Adipocyte (in vitro differentiated cells): ENCODE measurements at regions not wholly inside any gene's neighbourhood (a gene's known extent, or its start where the extent isn't known, plus 50 kb on each side); places are given as distances from the start of the nearest gene placed in this dataset.
A peak's percentile ranks its signal among the peaks of the same experiment; 100 is the strongest.

ENCODE experiments used
- DNase-seq: peaks from one replicate; pipeline ENCODE4 v3.0.0-alpha.2; 2015; ENCODE audit warnings: low read depth
- H3K27me3 ChIP-seq: replicated peaks from 2 replicates; pipeline ENCODE4 v1.7.0; 2013; ENCODE audit warnings: mild to moderate bottlenecking, low read length, moderate library complexity; ENCODE audit not compliant: control insufficient read depth, insufficient read depth
- H3K36me3 ChIP-seq: 2 replicates; pipeline ENCODE4 v1.7.0; 2013; ENCODE audit warnings: low read length, mild to moderate bottlenecking, moderate library complexity; ENCODE audit not compliant: control insufficient read depth, insufficient read depth, severe bottlenecking
- H3K4me1 ChIP-seq: 2 replicates; pipeline ENCODE4 v1.7.0; 2013; ENCODE audit warnings: mild to moderate bottlenecking, low read length, moderate library complexity; ENCODE audit not compliant: control insufficient read depth, insufficient read depth
- H3K4me3 ChIP-seq: 2 replicates; pipeline ENCODE4 v1.7.0; 2013; ENCODE audit warnings: mild to moderate bottlenecking, low read length, moderate library complexity
- H3K9ac ChIP-seq: 2 replicates; pipeline ENCODE4 v1.7.0; 2013; ENCODE audit warnings: mild to moderate bottlenecking, low read length, moderate library complexity
- H3K9me3 ChIP-seq: 2 replicates; pipeline ENCODE4 v1.7.0; 2013; ENCODE audit warnings: mild to moderate bottlenecking, low read length, moderate library complexity; ENCODE audit not compliant: control insufficient read depth

GRCh38 chr10:124222988-124223710, 129.8 kb upstream of the CHST15 start:
- no peak overlapping the region for H3K9ac ChIP-seq
- H3K9me3 ChIP-seq = no peaks in the 10 kb centered on the region
- peaks cover 24% of the 10 kb centered on the region for H3K27me3 ChIP-seq
- peaks cover 9% of the 10 kb centered on the region for H3K4me1 ChIP-seq
- no peak for DNase-seq
- H3K36me3 ChIP-seq = no peaks in the 10 kb centered on the region
- no peak overlapping the region for H3K4me3 ChIP-seq

GRCh38 chr10:124222318-124222987, 129.1 kb upstream of the CHST15 start:
- no peaks in the 10 kb centered on the region for H3K9me3 ChIP-seq
- DNase-seq = peak; percentile 9
- H3K4me3 ChIP-seq = no peak overlapping the region
- no peaks in the 10 kb centered on the region for H3K36me3 ChIP-seq
- no peak overlapping the region for H3K9ac ChIP-seq
- H3K4me1 ChIP-seq = peaks cover 9% of the 10 kb centered on the region
- peaks cover 28% of the 10 kb centered on the region for H3K27me3 ChIP-seq

DNA sequence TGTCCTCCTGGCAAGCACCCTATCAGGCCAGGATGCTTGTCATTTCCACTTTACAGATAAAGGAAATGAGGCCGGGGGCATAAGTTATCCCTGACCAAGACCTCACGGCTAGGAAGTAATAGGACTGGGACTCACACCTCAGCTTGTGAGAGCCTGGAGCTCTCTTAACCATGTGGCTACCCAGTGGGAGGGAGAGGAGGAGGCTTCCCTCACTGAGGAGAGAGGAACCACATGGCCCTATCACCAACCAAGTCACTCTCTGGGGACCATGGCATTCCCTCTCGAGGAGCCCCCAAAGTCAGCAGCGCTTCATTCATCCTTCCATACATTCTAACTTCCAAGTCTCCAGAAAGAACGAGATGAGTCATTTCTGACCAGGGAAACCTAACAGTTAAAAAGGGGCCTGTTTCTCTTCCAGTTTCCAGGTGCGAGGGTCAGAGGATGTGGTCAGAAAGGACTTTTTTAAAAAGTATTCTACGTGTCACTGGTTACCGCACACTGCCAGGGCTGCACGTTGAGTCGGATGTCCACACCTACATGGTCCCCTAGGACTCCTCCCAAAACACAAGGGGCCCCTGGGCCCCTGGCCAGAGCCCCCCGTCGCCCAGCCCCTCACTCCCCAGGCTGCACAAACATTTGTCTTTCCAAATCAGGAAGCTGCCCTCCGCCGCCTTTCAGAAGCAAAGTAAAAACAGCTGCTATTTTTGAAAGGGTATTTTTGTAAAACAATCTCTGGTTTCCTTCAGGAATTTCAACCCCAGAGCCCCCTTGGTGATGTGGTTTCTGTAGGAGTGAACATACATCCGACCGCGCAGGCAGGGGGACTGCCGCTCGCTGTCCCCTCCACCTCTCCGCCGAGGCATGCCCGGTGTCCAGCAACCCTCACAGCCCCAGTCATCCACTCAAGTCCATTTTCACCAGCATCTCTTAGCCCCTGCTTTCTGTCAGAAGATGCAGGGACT, 128.2 kb upstream of the CHST15 start:
- Histone ChIP-seq H3K9ac (no peak overlapping the region), H3K4me3 (no peak overlapping the region), H3K9me3 (no peaks in the 10 kb centered on the region), H3K27me3 (peaks cover 36% of the 10 kb centered on the region), H3K36me3 (no peaks in the 10 kb centered on the region), H3K4me1 (peaks cover 9% of the 10 kb centered on the region)
- peak; percentile 14 for DNase-seq

GRCh38 chr10:124220971-124221355, 127.6 kb upstream of the CHST15 start:
- Histone ChIP-seq H3K9me3 (no peaks in the 10 kb centered on the region), H3K9ac (no peak overlapping the region), H3K27me3 (peaks cover 43% of the 10 kb centered on the region), H3K4me3 (no peak overlapping the region), H3K36me3 (no peaks in the 10 kb centered on the region), H3K4me1 (peaks cover 9% of the 10 kb centered on the region)
- no peak for DNase-seq

- DNase-seq = no peak
- H3K27me3 ChIP-seq = peaks cover 43% of the 10 kb centered on the region
- no peak overlapping the region for H3K4me3 ChIP-seq
- H3K4me1 ChIP-seq = peaks cover 9% of the 10 kb centered on the region
- no peaks in the 10 kb centered on the region for H3K9me3 ChIP-seq
- H3K36me3 ChIP-seq = no peaks in the 10 kb centered on the region
- H3K9ac ChIP-seq = no peak overlapping the region
Measured at GRCh38 chr10:124220547-124220946, 127.1 kb upstream of the CHST15 start.

DNA sequence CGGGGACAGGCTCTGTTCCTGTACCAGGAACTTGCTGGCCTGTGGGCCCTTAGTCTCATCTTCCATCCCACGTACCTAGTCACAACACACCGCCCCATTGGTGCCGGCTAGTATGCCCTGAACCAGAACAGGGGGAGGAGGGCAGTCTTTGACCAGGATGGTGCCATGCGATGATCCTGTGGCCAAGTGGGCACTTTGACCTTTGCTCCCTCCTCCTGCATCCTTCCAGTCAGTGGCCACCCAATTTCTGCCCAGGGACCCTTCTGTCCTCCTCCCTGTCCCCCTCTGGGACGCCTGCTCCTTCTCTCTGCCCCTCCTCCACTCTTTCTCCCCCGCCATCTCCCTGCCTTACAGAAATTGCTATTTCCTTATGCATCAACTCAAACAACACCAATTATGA, 126.3 kb upstream of the CHST15 start:
- Histone ChIP-seq H3K27me3 (peaks cover 48% of the 10 kb centered on the region), H3K4me1 (peaks cover 2% of the 10 kb centered on the region), H3K36me3 (no peaks in the 10 kb centered on the region), H3K4me3 (no peak overlapping the region), H3K9me3 (peaks cover 5% of the 10 kb centered on the region), H3K9ac (no peak overlapping the region)
- DNase-seq = no peak

DNA sequence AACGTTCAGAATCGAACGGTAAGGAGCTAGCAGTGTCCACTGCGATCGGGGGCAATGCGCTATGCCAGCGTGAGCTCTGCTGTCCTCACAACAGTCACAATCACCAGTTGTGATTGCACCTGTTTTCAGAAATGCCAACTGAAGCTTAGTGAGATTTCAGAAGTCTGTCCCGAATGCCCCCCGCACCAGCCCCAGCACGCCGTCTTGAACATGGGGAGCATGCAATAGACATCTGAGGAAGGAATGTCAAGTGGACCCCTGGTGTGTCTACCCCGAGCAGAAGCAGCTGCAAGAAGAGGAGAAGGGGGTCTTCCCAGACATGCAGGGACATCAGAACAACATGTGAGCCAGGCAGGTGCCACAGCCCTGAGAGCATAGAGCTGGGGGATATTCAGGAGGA, 125.7 kb upstream of the CHST15 start:
- no peak overlapping the region for H3K9ac ChIP-seq
- H3K9me3 ChIP-seq = peaks cover 5% of the 10 kb centered on the region
- H3K4me1 ChIP-seq = no peaks in the 10 kb centered on the region
- peaks cover 48% of the 10 kb centered on the region for H3K27me3 ChIP-seq
- DNase-seq = no peak
- H3K36me3 ChIP-seq = no peaks in the 10 kb centered on the region
- H3K4me3 ChIP-seq = no peak overlapping the region

- DNase-seq = peak; percentile 26
- no peaks in the 10 kb centered on the region for H3K4me1 ChIP-seq
Measured at GRCh38 chr10:124217906-124218804, 124.8 kb upstream of the CHST15 start.

DNA sequence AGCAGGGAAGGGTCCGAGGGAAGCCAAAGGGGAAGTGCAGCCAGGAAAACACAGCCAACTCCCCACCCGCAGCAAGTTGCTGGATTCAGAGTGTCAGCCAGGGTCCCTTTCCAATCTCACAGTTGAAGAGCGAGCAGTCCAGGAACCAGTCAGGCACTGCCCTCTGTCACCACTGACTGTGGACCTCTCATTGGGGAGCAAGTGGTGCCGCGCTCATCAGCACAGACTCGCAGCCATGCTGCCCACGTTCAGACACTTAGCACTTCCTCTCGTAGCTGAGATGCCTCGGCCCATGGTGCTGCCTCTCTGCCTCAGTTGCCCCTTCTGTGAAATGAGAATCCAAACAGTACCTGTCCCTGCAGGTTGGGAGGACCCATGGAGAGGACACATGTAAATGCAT, 123.6 kb upstream of the CHST15 start:
- Histone ChIP-seq H3K9me3 (peaks cover 5% of the 10 kb centered on the region), H3K9ac (no peak overlapping the region), H3K36me3 (no peaks in the 10 kb centered on the region), H3K4me1 (no peaks in the 10 kb centered on the region), H3K27me3 (peaks cover 46% of the 10 kb centered on the region), H3K4me3 (no peak overlapping the region)
- DNase-seq = no peak

More at GRCh38 chr10:124217906-124218804, 124.8 kb upstream of the CHST15 start:
- Histone ChIP-seq H3K9me3 (peaks cover 5% of the 10 kb centered on the region), H3K4me3 (no peak overlapping the region), H3K27me3 (peaks cover 50% of the 10 kb centered on the region), H3K9ac (no peak overlapping the region), H3K36me3 (no peaks in the 10 kb centered on the region)

DNA sequence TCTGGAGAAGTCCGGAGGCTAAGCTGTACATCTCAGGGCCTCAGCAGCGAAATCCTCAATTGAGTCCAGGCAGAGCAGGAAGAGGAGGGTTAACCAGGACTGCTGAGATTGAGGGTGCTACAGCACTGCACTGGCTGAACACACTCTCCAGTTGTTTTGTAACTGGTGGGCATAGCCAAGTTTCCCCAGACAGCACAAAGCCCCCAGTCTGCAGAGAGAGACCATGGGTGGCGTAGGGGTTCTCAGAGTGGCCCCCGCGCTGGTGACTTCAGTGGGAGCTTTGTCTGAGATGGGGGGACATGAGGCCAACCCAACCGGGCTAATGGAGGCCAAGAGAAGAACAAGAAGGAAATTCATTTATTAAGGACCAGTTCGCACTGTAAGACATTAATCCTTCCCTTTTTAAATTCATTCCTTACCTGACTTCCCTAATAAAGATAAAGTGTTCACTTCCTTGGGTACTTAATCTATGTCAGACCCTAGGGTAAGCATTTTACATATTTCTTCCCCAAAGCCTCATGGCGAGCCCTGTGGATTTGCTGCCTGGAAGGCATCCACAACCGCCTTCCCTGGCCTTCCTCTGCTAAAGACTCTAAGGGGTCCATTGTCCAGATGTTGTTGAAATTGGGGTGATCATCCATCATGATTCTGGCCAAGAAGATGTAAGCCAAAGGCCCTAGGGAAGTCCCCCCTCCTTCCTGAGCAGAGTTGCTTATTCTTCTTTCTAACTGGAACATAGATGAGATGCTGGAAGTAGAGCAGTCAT, 121.4 kb upstream of the CHST15 start:
- no peaks in the 10 kb centered on the region for H3K4me1 ChIP-seq
- no peak overlapping the region for H3K9ac ChIP-seq
- H3K9me3 ChIP-seq = peaks cover 12% of the 10 kb centered on the region
- no peak for DNase-seq
- peaks cover 41% of the 10 kb centered on the region for H3K27me3 ChIP-seq
- H3K36me3 ChIP-seq = no peaks in the 10 kb centered on the region
- H3K4me3 ChIP-seq = no peak overlapping the region
